Vagina (tissue), 2 donors: ENCODE measurements at regions not wholly inside any gene's neighbourhood (a gene's known extent, or its start where the extent isn't known, plus 50 kb on each side); places are given as distances from the start of the nearest gene placed in this dataset.

ENCODE experiments used
- DNase-seq, 2 donors: peaks; one replicate each; pipeline ENCODE4 v3.0.0-alpha.2; 2017; ENCODE audit errors: extremely low spot score in 2 of 2
- H3K27ac ChIP-seq: fragments of 200-600 bp; sonication (generic); one replicate; pipeline ENCODE4 v1.5.1; 2019
- H3K27me3 ChIP-seq: fragments of 200-600 bp; sonication (generic); one replicate; pipeline ENCODE4 v1.5.1; 2019
- H3K36me3 ChIP-seq, 2 donors: fragments of 200-600 bp; sonication (generic); one replicate each; pipeline ENCODE4 v1.5.1; 2017 to 2019
- H3K4me1 ChIP-seq: fragments of 200-600 bp; sonication (generic); one replicate; pipeline ENCODE4 v1.5.1; 2019
- H3K4me3 ChIP-seq, 2 donors: fragments of 200-600 bp; sonication (generic); 1 replicate in 1 of 2; 2 replicates in 1 of 2; pipeline ENCODE4 v1.5.1; 2016 to 2019
- H3K9me3 ChIP-seq: fragments of 200-600 bp; sonication (generic); one replicate; pipeline ENCODE4 v1.5.1; 2019
- CTCF ChIP-seq, 3 experiments: fragments of 450-650 bp in 2 of 3; fragments of 200-600 bp in 1 of 3; sonication (generic) in 1 of 3; IDR thresholded peaks; one replicate each; pipeline ENCODE4 v1.5.1; 2017 to 2019; ENCODE audit warnings: antibody characterized with exemption in 3 of 3, mild to moderate bottlenecking in 2 of 3, moderate library complexity in 2 of 3
- POLR2A ChIP-seq, 2 donors: fragments of 450-650 bp; IDR thresholded peaks; one replicate each; pipeline ENCODE4 v1.6.1; 2017; ENCODE audit warnings: antibody characterized with exemption in 2 of 2, mild to moderate bottlenecking in 2 of 2, moderate library complexity in 2 of 2
- POLR2AphosphoS5 ChIP-seq, 2 donors: sonication (generic); formaldehyde crosslinking; IDR thresholded peaks; one replicate each; pipeline ENCODE4 v1.9.0; 2017; ENCODE audit warnings: antibody characterized with exemption in 2 of 2, mild to moderate bottlenecking in 2 of 2, low read depth in 1 of 2; ENCODE audit not compliant: insufficient read depth in 1 of 2
- intact Hi-C: fragments of 100-400 bp; cut with DNase I; formaldehyde crosslinking; loops from one replicate; pipeline ENCODE4 v1.15.1; 2023

DNA sequence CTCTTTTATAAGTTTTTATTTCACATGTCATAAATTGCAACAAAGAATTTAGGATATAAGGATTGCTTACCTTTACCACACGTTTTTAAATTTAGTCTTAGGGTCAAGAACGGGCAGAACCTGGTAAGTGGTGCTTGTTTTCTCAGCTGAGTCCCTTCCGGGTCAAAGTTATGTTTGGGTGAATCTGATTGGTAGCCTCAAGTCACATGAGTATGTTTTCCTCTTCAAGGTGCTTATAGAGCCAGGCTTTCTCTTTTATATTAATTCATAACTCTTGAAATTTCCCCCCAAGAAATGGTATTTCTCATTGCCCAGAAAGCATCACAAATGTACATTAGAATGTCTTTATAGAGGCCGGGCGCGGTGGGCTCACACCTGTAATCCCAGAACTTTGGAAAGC, 415.7 kb upstream of the ROBO2 start:
- Histone ChIP-seq H3K9me3 (no peaks in the 10 kb centered on the region), H3K27ac (no peak overlapping the region), H3K4me1 (no peaks in the 10 kb centered on the region), H3K36me3 (no peaks in the 10 kb centered on the region), H3K27me3 (no peaks in the 10 kb centered on the region), H3K4me3 (no peak overlapping the region)
- TF ChIP-seq CTCF (IDR thresholded peaks at IDR 0.05) (no peak), POLR2AphosphoS5 (IDR thresholded peaks at IDR 0.05; ENCODE audit: insufficient read depth in 1 of 2, low read depth in 1 of 2) (no peak), POLR2A (IDR thresholded peaks at IDR 0.05) (no peak)
- intact Hi-C loops: no loop called here
- no peak for DNase-seq

- TF ChIP-seq CTCF (IDR thresholded peaks at IDR 0.05) (no peak), POLR2A (IDR thresholded peaks at IDR 0.05) (no peak), POLR2AphosphoS5 (IDR thresholded peaks at IDR 0.05; ENCODE audit: insufficient read depth in 1 of 2, low read depth in 1 of 2) (no peak)
- H3K4me3 ChIP-seq: no peak overlapping the region
- H3K36me3 ChIP-seq: no peaks in the 10 kb centered on the region
Measured at GRCh38 chr3:76627236-76627635, 412.7 kb upstream of the ROBO2 start.

DNA sequence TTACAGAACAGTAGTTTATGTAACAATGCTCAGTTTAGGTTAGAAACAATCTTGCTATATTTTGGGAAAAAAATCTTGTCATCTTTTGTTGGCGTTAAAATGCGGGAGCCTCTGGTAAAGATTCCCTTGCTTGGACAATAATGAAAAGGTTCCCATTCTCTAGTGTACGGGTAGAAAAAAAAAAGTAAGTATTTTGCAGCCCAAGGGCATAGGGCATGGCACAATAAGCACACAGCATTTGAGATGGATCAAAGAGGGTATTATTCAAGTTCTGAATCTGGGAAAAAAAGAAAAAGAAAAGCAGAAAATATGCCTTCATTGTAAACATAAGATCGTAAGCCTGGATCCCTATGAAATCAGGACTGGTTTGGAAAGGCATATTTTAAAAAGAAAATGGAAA, 408.6 kb upstream of the ROBO2 start:
- Histone ChIP-seq H3K27ac (no peak overlapping the region), H3K36me3 (no peaks in the 10 kb centered on the region), H3K4me1 (no peaks in the 10 kb centered on the region), H3K4me3 (no peak overlapping the region), H3K9me3 (no peaks in the 10 kb centered on the region), H3K27me3 (no peaks in the 10 kb centered on the region)
- intact Hi-C loops: no loop called here
- TF ChIP-seq POLR2A (IDR thresholded peaks at IDR 0.05) (no peak), POLR2AphosphoS5 (IDR thresholded peaks at IDR 0.05; ENCODE audit: insufficient read depth in 1 of 2, low read depth in 1 of 2) (no peak), CTCF (IDR thresholded peaks at IDR 0.05) (no peak)
- DNase-seq: no peak

More at GRCh38 chr3:76627236-76627635, 412.7 kb upstream of the ROBO2 start:
- no peak for DNase-seq
- Histone ChIP-seq H3K4me1 (no peaks in the 10 kb centered on the region), H3K27me3 (no peaks in the 10 kb centered on the region), H3K9me3 (no peaks in the 10 kb centered on the region), H3K27ac (no peak overlapping the region)
- intact Hi-C loops: no loop called here

GRCh38 chr3:76638006-76638405, 401.9 kb upstream of the ROBO2 start:
- no peak for DNase-seq
- no peaks in the 10 kb centered on the region for H3K4me1 ChIP-seq
- TF ChIP-seq POLR2AphosphoS5 (IDR thresholded peaks at IDR 0.05; ENCODE audit: insufficient read depth in 1 of 2, low read depth in 1 of 2): no peak
- no peak for TF ChIP-seq POLR2A (IDR thresholded peaks at IDR 0.05)
- no peak for TF ChIP-seq CTCF (IDR thresholded peaks at IDR 0.05)
- intact Hi-C loops: no loop called here
- no peaks in the 10 kb centered on the region for H3K9me3 ChIP-seq
- H3K27me3 ChIP-seq: no peaks in the 10 kb centered on the region
- H3K4me3 ChIP-seq: no peak overlapping the region
- no peak overlapping the region for H3K27ac ChIP-seq
- H3K36me3 ChIP-seq: no peaks in the 10 kb centered on the region

- TF ChIP-seq CTCF (IDR thresholded peaks at IDR 0.05): no peak
- TF ChIP-seq POLR2AphosphoS5 (IDR thresholded peaks at IDR 0.05; ENCODE audit: insufficient read depth in 1 of 2, low read depth in 1 of 2): no peak
- TF ChIP-seq POLR2A (IDR thresholded peaks at IDR 0.05): no peak
- no peaks in the 10 kb centered on the region for H3K27me3 ChIP-seq
- H3K4me1 ChIP-seq: no peaks in the 10 kb centered on the region
- DNase-seq: no peak
- H3K36me3 ChIP-seq: no peaks in the 10 kb centered on the region
- H3K4me3 ChIP-seq: no peak overlapping the region
- H3K9me3 ChIP-seq: no peaks in the 10 kb centered on the region
- intact Hi-C loops: no loop called here
- no peak overlapping the region for H3K27ac ChIP-seq
Measured at GRCh38 chr3:76643623-76644304, 396.1 kb upstream of the ROBO2 start.
